HUES6 (cell line): ENCODE measurements at regions not wholly inside any gene's neighbourhood (a gene's known extent, or its start where the extent isn't known, plus 50 kb on each side); places are given as distances from the start of the nearest gene placed in this dataset.

Experiments used
- H3K27ac ChIP-seq: 2 replicates; pipeline ENCODE4 v1.7.0; 2013; ENCODE audit warnings: low read depth, mild to moderate bottlenecking, low read length, inconsistent platforms
- H3K27me3 ChIP-seq: 2 replicates; pipeline ENCODE4 v1.6.1; 2013; ENCODE audit warnings: low read length; ENCODE audit not compliant: control insufficient read depth, insufficient read depth
- H3K36me3 ChIP-seq: 2 replicates; pipeline ENCODE4 v1.6.1; 2013; ENCODE audit warnings: low read length; ENCODE audit not compliant: control insufficient read depth, insufficient read depth
- H3K4me1 ChIP-seq: 2 replicates; pipeline ENCODE4 v1.6.1; 2013; ENCODE audit warnings: low read length; ENCODE audit not compliant: control insufficient read depth, insufficient read depth
- H3K4me3 ChIP-seq: 2 replicates; pipeline ENCODE4 v1.5.1; 2013; ENCODE audit warnings: low read depth, low read length
- H3K9ac ChIP-seq: one replicate; pipeline ENCODE4 v1.6.1; 2013; ENCODE audit warnings: mild to moderate bottlenecking, low read length
- H3K9me3 ChIP-seq: 2 replicates; pipeline ENCODE4 v1.6.1; 2013; ENCODE audit warnings: low read depth, low read length; ENCODE audit not compliant: control insufficient read depth, insufficient read depth

GRCh38 chr1:188499690-188500089 lies 1670.9 kb downstream of the PLA2G4A start:
- Histone ChIP-seq H3K27ac (no peak overlapping the region), H3K4me3 (no peak overlapping the region), H3K9ac (no peak overlapping the region), H3K36me3 (no peaks in the 10 kb centered on the region), H3K9me3 (peaks cover 4% of the 10 kb centered on the region; the same call in 1 of the 2 replicates), H3K27me3 (no peaks in the 10 kb centered on the region), H3K4me1 (no peaks in the 10 kb centered on the region)

- Histone ChIP-seq H3K27ac (no peak overlapping the region), H3K9ac (no peak overlapping the region), H3K36me3 (no peaks in the 10 kb centered on the region), H3K9me3 (no peaks in the 10 kb centered on the region), H3K4me3 (no peak overlapping the region), H3K27me3 (no peaks in the 10 kb centered on the region), H3K4me1 (no peaks in the 10 kb centered on the region)
Measured at GRCh38 chr1:188514917-188515316, 1686.2 kb downstream of the PLA2G4A start.

DNA sequence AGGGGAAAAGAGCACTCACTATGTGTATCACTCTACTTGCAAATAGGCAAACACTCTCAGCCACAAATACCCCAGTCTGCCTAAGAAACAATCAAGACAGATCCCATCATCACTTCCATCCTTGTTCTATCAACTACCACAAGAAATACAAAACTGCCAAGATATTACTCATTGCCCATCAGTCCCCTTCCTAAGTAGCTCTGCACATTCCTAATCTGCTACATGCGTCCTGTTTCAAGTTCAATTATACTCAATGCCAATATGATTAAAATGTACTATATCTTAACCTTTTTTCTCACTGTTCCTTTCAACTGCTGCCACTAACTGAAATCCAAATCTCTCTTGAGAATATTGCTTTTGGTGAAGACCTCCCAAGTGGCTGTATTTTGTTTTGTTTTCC lies 1688.4 kb downstream of the PLA2G4A start:
- H3K9ac ChIP-seq, result no peak overlapping the region
- no peaks in the 10 kb centered on the region for H3K36me3 ChIP-seq
- H3K4me1 ChIP-seq, result no peaks in the 10 kb centered on the region
- H3K4me3 ChIP-seq, result no peak overlapping the region
- no peaks in the 10 kb centered on the region for H3K27me3 ChIP-seq
- H3K9me3 ChIP-seq, result no peaks in the 10 kb centered on the region
- H3K27ac ChIP-seq, result no peak overlapping the region

GRCh38 chr1:188551176-188551575 lies 1722.4 kb downstream of the PLA2G4A start:
- no peaks in the 10 kb centered on the region for H3K4me1 ChIP-seq
- H3K27me3 ChIP-seq, result no peaks in the 10 kb centered on the region
- H3K4me3 ChIP-seq, result no peak overlapping the region
- no peaks in the 10 kb centered on the region for H3K9me3 ChIP-seq
- H3K27ac ChIP-seq, result no peak overlapping the region
- H3K9ac ChIP-seq, result no peak overlapping the region
- H3K36me3 ChIP-seq, result no peaks in the 10 kb centered on the region

GRCh38 chr1:188557053-188557452 lies 1728.3 kb downstream of the PLA2G4A start:
- Histone ChIP-seq H3K36me3 (no peaks in the 10 kb centered on the region), H3K4me1 (no peaks in the 10 kb centered on the region), H3K9ac (no peak overlapping the region), H3K27ac (no peak overlapping the region), H3K4me3 (no peak overlapping the region), H3K9me3 (no peaks in the 10 kb centered on the region), H3K27me3 (no peaks in the 10 kb centered on the region)

GRCh38 chr1:188582911-188583532 lies 1754.3 kb downstream of the PLA2G4A start:
- H3K27ac ChIP-seq, result no peak overlapping the region
- no peaks in the 10 kb centered on the region for H3K27me3 ChIP-seq
- H3K4me3 ChIP-seq, result no peak overlapping the region
- H3K4me1 ChIP-seq, result no peaks in the 10 kb centered on the region
- no peaks in the 10 kb centered on the region for H3K9me3 ChIP-seq
- H3K9ac ChIP-seq, result no peak overlapping the region
- no peaks in the 10 kb centered on the region for H3K36me3 ChIP-seq

- no peaks in the 10 kb centered on the region for H3K9me3 ChIP-seq
- no peak overlapping the region for H3K9ac ChIP-seq
- H3K27me3 ChIP-seq, result no peaks in the 10 kb centered on the region
Measured at GRCh38 chr1:188584119-188584518, 1755.4 kb downstream of the PLA2G4A start.

GRCh38 chr1:188590641-188591040 lies 1761.9 kb downstream of the PLA2G4A start:
- Histone ChIP-seq H3K36me3 (no peaks in the 10 kb centered on the region), H3K4me3 (no peak overlapping the region), H3K9me3 (no peaks in the 10 kb centered on the region), H3K9ac (no peak overlapping the region), H3K4me1 (no peaks in the 10 kb centered on the region), H3K27ac (no peak overlapping the region), H3K27me3 (no peaks in the 10 kb centered on the region)

More at GRCh38 chr1:188584119-188584518, 1755.4 kb downstream of the PLA2G4A start:
- Histone ChIP-seq H3K4me1 (no peaks in the 10 kb centered on the region), H3K4me3 (no peak overlapping the region), H3K27ac (no peak overlapping the region), H3K36me3 (no peaks in the 10 kb centered on the region)

DNA sequence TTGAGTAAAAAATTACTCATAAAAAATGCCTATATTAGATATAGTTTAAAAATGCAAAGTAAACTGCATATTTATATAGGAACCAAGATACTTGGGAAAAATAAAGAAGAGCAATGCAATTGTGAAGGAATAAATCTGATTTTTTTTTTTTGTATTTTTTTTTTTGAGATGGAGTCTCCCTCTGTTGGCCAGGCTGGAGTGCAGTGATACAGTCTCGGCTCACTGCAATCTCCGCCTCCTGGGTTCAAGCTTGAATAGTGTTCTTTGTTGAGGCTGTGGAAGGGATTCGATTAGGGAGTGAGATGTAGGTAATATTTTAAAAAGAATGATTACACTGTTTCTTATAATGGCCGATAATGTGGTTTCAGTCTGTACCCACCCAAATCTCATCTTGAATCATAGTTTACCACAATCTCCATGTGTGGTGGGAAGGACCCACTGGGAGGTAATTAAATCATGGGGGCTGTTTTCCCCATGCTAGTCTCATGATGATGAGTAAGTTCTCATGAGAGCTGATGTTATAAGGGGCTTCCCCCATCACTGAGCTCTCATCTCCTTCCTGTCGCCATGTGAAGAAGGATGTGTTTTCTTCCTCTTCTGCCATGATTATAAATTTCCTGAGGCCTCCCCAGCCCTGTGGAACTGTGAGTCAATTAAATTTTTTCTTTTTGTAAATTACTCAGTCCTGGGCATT lies 1765.9 kb downstream of the PLA2G4A start:
- no peak overlapping the region for H3K9ac ChIP-seq
- H3K36me3 ChIP-seq, result no peaks in the 10 kb centered on the region
- H3K9me3 ChIP-seq, result no peaks in the 10 kb centered on the region

GRCh38 chr1:188599313-188599712 lies 1770.6 kb downstream of the PLA2G4A start:
- no peaks in the 10 kb centered on the region for H3K4me1 ChIP-seq
- H3K9ac ChIP-seq, result no peak overlapping the region
- H3K27ac ChIP-seq, result no peak overlapping the region
- H3K36me3 ChIP-seq, result no peaks in the 10 kb centered on the region
- H3K4me3 ChIP-seq, result no peak overlapping the region
- no peaks in the 10 kb centered on the region for H3K27me3 ChIP-seq
- H3K9me3 ChIP-seq, result no peaks in the 10 kb centered on the region

More for the DNA sequence above, 1765.9 kb downstream of the PLA2G4A start:
- H3K27me3 ChIP-seq, result no peaks in the 10 kb centered on the region
- H3K4me3 ChIP-seq, result no peak overlapping the region
- H3K27ac ChIP-seq, result no peak overlapping the region
- H3K4me1 ChIP-seq, result no peaks in the 10 kb centered on the region

DNA sequence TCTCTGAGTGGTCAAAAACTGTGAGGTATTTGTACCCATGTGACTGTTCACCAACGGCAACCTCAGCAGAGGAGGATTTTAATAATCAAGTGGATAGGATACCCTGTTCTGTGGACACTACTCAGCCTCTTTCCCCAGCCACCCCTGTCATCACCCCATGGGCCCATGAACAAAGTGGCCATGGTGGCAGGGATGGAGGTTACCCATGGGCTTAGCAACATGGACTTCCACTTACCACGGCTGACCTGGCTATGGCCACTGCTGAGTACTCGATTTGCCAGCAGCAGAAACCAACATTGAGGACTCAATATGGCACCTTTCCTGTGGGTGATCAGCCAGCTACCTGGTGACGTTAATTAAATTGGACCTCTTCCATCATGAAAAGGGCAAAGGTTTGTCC lies 1782.7 kb downstream of the PLA2G4A start:
- Histone ChIP-seq H3K27ac (no peak overlapping the region), H3K27me3 (no peaks in the 10 kb centered on the region), H3K4me3 (no peak overlapping the region), H3K36me3 (no peaks in the 10 kb centered on the region), H3K4me1 (no peaks in the 10 kb centered on the region), H3K9ac (no peak overlapping the region), H3K9me3 (no peaks in the 10 kb centered on the region; the same call in 1 of the 2 replicates)
